Ovary (tissue), 3 donors: ENCODE measurements at regions not wholly inside any gene's neighbourhood (a gene's known extent, or its start where the extent isn't known, plus 50 kb on each side); places are given as distances from the start of the nearest gene placed in this dataset.

Experiments used
- CTCF ChIP-seq, 3 donors: fragments of 450-650 bp in 2 of 3; fragments of 200-600 bp in 1 of 3; IDR thresholded peaks; one replicate each; pipeline versions ENCODE4 v1.5.1 to v1.8.0; 2016 to 2022; ENCODE audit warnings: antibody characterized with exemption in 3 of 3, mild to moderate bottlenecking in 1 of 3
- EP300 ChIP-seq: sonication (generic); formaldehyde crosslinking; IDR thresholded peaks from one replicate; pipeline ENCODE4 v1.6.1; 2017; ENCODE audit warnings: antibody characterized with exemption
- POLR2A ChIP-seq: fragments of 450-650 bp; IDR thresholded peaks from one replicate; pipeline ENCODE4 v1.6.1; 2017; ENCODE audit warnings: antibody characterized with exemption, mild to moderate bottlenecking, moderate library complexity
- donor health status: DM: no; HTN: no; CAD: no.

GRCh38 chr7:97280950-97281349 is 163.5 kb downstream of the SDHAF3 start:
- TF ChIP-seq CTCF (IDR thresholded peaks at IDR 0.05), result no peak
- TF ChIP-seq EP300, result no peak
- no peak for TF ChIP-seq POLR2A
